IPS-20b (cell line): ENCODE measurements at regions not wholly inside any gene's neighbourhood (a gene's known extent, or its start where the extent isn't known, plus 50 kb on each side); places are given as distances from the start of the nearest gene placed in this dataset.

Experiments used
- H3K27ac ChIP-seq: one replicate; pipeline ENCODE4 v1.5.1; 2013; ENCODE audit warnings: low read length
- H3K27me3 ChIP-seq: 2 replicates; pipeline ENCODE4 v1.6.1; 2013; ENCODE audit warnings: mild to moderate bottlenecking, low read length, inconsistent platforms; ENCODE audit not compliant: insufficient read depth
- H3K36me3 ChIP-seq: 2 replicates; pipeline ENCODE4 v1.6.1; 2013; ENCODE audit warnings: low read depth, mild to moderate bottlenecking, inconsistent platforms, low read length, moderate library complexity; ENCODE audit not compliant: insufficient read depth
- H3K4me1 ChIP-seq: 2 replicates; pipeline ENCODE4 v1.6.1; 2013; ENCODE audit warnings: mild to moderate bottlenecking, control low read depth, inconsistent platforms, low read length, moderate library complexity; ENCODE audit not compliant: insufficient read depth
- H3K4me3 ChIP-seq: 2 replicates; pipeline ENCODE4 v1.5.1; 2013; ENCODE audit warnings: mild to moderate bottlenecking, low read length, inconsistent platforms
- H3K9ac ChIP-seq: 2 replicates; pipeline ENCODE4 v1.6.1; 2013; ENCODE audit warnings: low read depth, mild to moderate bottlenecking, inconsistent platforms, low read length, moderate library complexity
- H3K9me3 ChIP-seq: 2 replicates; pipeline ENCODE4 v1.6.1; 2013; ENCODE audit warnings: mild to moderate bottlenecking, low read depth, low read length, inconsistent platforms; ENCODE audit not compliant: insufficient read depth

GRCh38 chr4:104418286-104418685, 76.4 kb downstream of the CXXC4 start:
- H3K4me1 ChIP-seq: peaks cover 24% of the 10 kb centered on the region
- no peaks in the 10 kb centered on the region for H3K36me3 ChIP-seq
- no peak overlapping the region for H3K27ac ChIP-seq
- no peaks in the 10 kb centered on the region for H3K27me3 ChIP-seq
- no peak overlapping the region for H3K4me3 ChIP-seq
- no peak overlapping the region for H3K9ac ChIP-seq
- H3K9me3 ChIP-seq: no peaks in the 10 kb centered on the region

GRCh38 chr4:104417357-104417882, 77.3 kb downstream of the CXXC4 start:
- H3K9me3 ChIP-seq: no peaks in the 10 kb centered on the region
- H3K4me1 ChIP-seq: peaks cover 24% of the 10 kb centered on the region
- H3K4me3 ChIP-seq: no peak overlapping the region
- no peaks in the 10 kb centered on the region for H3K36me3 ChIP-seq
- no peak overlapping the region for H3K27ac ChIP-seq
- no peaks in the 10 kb centered on the region for H3K27me3 ChIP-seq
- no peak overlapping the region for H3K9ac ChIP-seq

GRCh38 chr4:104416725-104417356, 77.9 kb downstream of the CXXC4 start:
- Histone ChIP-seq H3K27me3 (no peaks in the 10 kb centered on the region), H3K9ac (no peak overlapping the region), H3K27ac (no peak overlapping the region), H3K4me1 (peaks cover 24% of the 10 kb centered on the region), H3K36me3 (no peaks in the 10 kb centered on the region), H3K4me3 (no peak overlapping the region), H3K9me3 (no peaks in the 10 kb centered on the region)

- Histone ChIP-seq H3K9ac (no peak overlapping the region), H3K4me3 (no peak overlapping the region), H3K27me3 (no peaks in the 10 kb centered on the region), H3K36me3 (no peaks in the 10 kb centered on the region), H3K27ac (no peak overlapping the region), H3K9me3 (no peaks in the 10 kb centered on the region), H3K4me1 (peaks cover 11% of the 10 kb centered on the region; the same call in 1 of the 2 replicates)
Measured at GRCh38 chr4:104413487-104413886, 81.2 kb downstream of the CXXC4 start.

- Histone ChIP-seq H3K9me3 (no peaks in the 10 kb centered on the region), H3K36me3 (no peaks in the 10 kb centered on the region), H3K9ac (no peak overlapping the region), H3K27ac (no peak overlapping the region), H3K27me3 (no peaks in the 10 kb centered on the region), H3K4me1 (peaks cover 9% of the 10 kb centered on the region; the same call in 1 of the 2 replicates), H3K4me3 (no peak overlapping the region)
Measured at GRCh38 chr4:104412344-104412743, 82.3 kb downstream of the CXXC4 start.

GRCh38 chr4:104411502-104411901, 83.2 kb downstream of the CXXC4 start:
- no peaks in the 10 kb centered on the region for H3K9me3 ChIP-seq

GRCh38 chr4:104408878-104409277, 85.8 kb downstream of the CXXC4 start:
- no peak overlapping the region for H3K27ac ChIP-seq
- H3K4me1 ChIP-seq: no peaks in the 10 kb centered on the region
- H3K36me3 ChIP-seq: no peaks in the 10 kb centered on the region
- H3K9me3 ChIP-seq: no peaks in the 10 kb centered on the region
- H3K27me3 ChIP-seq: no peaks in the 10 kb centered on the region
- no peak overlapping the region for H3K4me3 ChIP-seq
- H3K9ac ChIP-seq: no peak overlapping the region

More at GRCh38 chr4:104411502-104411901, 83.2 kb downstream of the CXXC4 start:
- Histone ChIP-seq H3K36me3 (no peaks in the 10 kb centered on the region), H3K27ac (no peak overlapping the region), H3K4me3 (no peak overlapping the region), H3K9ac (no peak overlapping the region), H3K27me3 (no peaks in the 10 kb centered on the region), H3K4me1 (peaks cover under 1% of the 10 kb centered on the region; the same call in 1 of the 2 replicates)

- Histone ChIP-seq H3K9me3 (no peaks in the 10 kb centered on the region), H3K9ac (no peak overlapping the region), H3K36me3 (no peaks in the 10 kb centered on the region), H3K4me1 (no peaks in the 10 kb centered on the region), H3K27ac (no peak overlapping the region), H3K4me3 (no peak overlapping the region), H3K27me3 (no peaks in the 10 kb centered on the region)
Measured at GRCh38 chr4:104404361-104404760, 90.3 kb downstream of the CXXC4 start.

- H3K36me3 ChIP-seq: no peaks in the 10 kb centered on the region
- no peaks in the 10 kb centered on the region for H3K4me1 ChIP-seq
- H3K9ac ChIP-seq: no peak overlapping the region
- no peak overlapping the region for H3K27ac ChIP-seq
- H3K9me3 ChIP-seq: no peaks in the 10 kb centered on the region
- H3K27me3 ChIP-seq: no peaks in the 10 kb centered on the region
- no peak overlapping the region for H3K4me3 ChIP-seq
Measured at GRCh38 chr4:104395168-104395614, 99.5 kb downstream of the CXXC4 start.

DNA sequence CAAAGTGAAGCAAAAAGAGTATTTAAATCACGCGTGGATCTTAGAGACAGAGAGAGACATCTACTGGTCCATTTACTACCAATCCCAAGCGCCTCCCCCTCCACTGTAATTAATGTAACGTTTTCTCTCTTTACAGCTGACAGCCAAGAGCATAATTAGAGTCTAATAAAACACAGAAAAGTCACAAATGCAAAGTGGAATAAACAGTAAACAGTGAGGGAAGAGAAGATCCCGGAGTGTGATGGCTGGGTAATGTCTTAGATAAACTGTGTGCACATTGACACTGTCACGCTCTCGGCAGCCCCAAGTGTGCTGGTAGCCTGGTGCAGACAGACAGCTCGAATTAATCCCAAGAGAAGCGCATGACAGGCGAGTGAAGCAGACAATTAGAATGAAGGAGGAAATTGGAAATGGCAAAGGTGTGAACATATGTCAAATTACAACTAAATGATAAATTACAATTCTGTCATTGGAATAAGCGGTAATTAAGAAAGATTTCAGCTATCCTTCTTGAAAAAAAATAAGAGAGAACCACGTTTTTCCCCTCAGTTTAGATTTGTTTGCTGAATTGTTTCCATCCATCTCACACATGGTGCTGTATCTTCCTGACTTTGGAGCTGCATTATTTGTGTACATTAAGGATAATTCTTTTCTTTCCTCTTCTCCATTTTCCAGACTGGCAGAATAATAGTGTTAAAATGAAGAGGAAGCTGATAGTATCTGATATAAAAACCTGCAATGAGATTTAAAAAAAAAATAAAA, 100.1 kb downstream of the CXXC4 start:
- H3K36me3 ChIP-seq: no peaks in the 10 kb centered on the region
- H3K9ac ChIP-seq: no peak overlapping the region
- no peak overlapping the region for H3K4me3 ChIP-seq
- no peaks in the 10 kb centered on the region for H3K27me3 ChIP-seq
- no peak overlapping the region for H3K27ac ChIP-seq
- no peaks in the 10 kb centered on the region for H3K9me3 ChIP-seq
- no peaks in the 10 kb centered on the region for H3K4me1 ChIP-seq

DNA sequence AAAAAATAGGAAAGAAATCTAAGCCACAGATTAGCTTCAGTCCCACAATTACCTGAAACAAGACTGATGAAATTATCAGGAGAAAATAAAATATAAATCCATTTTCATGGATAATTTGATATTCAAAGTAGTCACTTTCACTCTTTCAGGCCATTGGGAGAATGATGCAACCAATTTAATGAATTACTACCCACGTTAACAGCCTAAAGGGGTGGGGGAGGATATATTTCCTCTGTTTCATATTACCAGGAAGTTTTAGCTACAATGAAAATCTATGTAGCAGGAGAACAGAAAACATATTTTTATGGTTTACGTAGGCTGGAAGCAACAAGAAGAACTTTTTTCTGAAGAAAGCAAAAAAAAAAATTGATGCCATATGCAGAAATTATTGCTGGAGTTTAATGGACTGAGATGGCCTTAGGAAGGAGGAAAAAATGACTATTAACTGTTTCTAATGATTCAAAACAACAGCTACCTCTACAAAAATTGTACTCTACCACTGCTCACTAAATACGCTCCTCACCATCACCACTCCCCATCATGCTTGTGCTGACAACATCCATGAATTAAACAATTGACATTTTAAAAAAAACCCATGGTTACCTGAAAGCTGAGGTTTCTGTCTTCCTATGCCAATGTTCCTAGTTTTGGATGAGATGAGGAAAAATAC, 100.9 kb downstream of the CXXC4 start:
- H3K27ac ChIP-seq: no peak overlapping the region
- H3K36me3 ChIP-seq: no peaks in the 10 kb centered on the region
- H3K4me1 ChIP-seq: no peaks in the 10 kb centered on the region
- H3K4me3 ChIP-seq: no peak overlapping the region
- H3K27me3 ChIP-seq: no peaks in the 10 kb centered on the region
- no peaks in the 10 kb centered on the region for H3K9me3 ChIP-seq
- H3K9ac ChIP-seq: no peak overlapping the region
